ENCODE measurements at regions not wholly inside any gene's neighbourhood (a gene's known extent, or its start where the extent isn't known, plus 50 kb on each side); places are given as distances from the start of the nearest gene placed in this dataset.

DNA sequence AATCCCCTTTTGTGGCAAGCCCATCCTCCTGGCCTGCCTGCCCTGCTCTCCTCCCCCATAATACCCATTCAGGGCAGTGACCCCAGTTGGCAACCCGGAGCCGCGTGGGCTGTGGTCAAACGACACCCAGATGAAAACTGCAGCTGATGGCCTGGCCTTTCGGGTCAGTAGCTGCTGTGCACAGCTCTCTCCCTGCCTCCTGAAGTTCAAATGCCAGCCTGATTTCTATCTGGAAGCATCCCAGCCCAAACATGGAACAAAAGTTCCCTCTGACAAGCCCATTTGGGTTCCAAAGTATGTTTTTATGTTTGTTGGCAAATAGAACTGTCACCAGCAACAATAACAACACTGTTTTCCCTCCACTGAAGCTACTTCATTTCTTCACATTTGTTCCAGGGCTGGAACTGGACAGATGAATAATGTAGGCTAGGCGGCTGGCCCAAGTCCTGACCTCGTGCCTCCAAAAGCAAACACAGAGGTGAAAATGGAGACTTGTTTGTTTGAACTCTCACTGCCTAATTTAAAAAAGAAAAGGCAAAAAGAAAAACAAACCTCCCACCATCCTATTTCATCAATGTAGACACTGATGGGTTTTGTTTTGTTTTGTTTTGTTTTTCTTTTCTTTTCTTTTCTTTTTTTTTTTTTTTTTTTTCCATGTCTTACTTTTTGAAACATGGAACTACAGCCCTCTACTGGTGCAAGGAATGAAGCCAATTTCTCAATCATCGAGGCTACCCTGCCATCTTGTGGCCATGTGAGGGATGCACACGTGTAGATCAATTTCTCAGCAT, 179.0 kb downstream of the ADSS2 start:
- POLR2A ChIA-PET = no interaction called here
- intact Hi-C loops (cut with micrococcal nuclease; ENCODE audit: unreplicated experiment) (loop anchor here (1.0 to 10.0 kb wide), 6 partner anchors 27 to 928 kb away; no protein-coding TSS in a partner anchor), in situ Hi-C loops (cut with MboI) (loop anchor here (5.0 kb wide), 2 partner anchors 570 to 930 kb away; no protein-coding TSS in a partner anchor)
- ATAC-seq (peak; percentile 94), DNase-seq (ENCODE audit: low read depth, low spot score) (peak; percentile 69), FAIRE-seq (peak; percentile 97)
- RAD21 ChIA-PET (ENCODE audit: unreplicated experiment) = interaction anchor here (1.9 to 3.4 kb wide), 3 partner anchors 27 to 930 kb away, joined by 5 to 11 read pairs (median 6); no protein-coding TSS in a partner anchor
- H2AFZ ChIP-seq (ENCODE audit: control insufficient read depth, low read depth, low read length) = no peak overlapping the region
- CTCF ChIA-PET = interaction anchor here (0.6 to 2.8 kb wide), 10 partner anchors 12 to 929 kb away, joined by 3 to 20 read pairs (median 4); no protein-coding TSS in a partner anchor
- no peak overlapping the region for H3K9ac ChIP-seq (ENCODE audit: control insufficient read depth, insufficient read depth, low read length)
- no peaks in the 10 kb centered on the region for H4K20me1 ChIP-seq (ENCODE audit: control insufficient read depth, insufficient read depth)
- no TSS peak for BruUV-seq (replicated peaks)
- no peaks in the 10 kb centered on the region for H3K79me2 ChIP-seq (ENCODE audit: control insufficient read depth, insufficient read depth, low read length)
- no peaks in the 10 kb centered on the region for H3K27me3 ChIP-seq (replicated peaks in 1 of 2; ENCODE audit: control insufficient read depth in 2 of 2, insufficient read depth in 2 of 2, low read length in 1 of 2)
- SMC1A ChIA-PET (ENCODE audit: uncharacterized antibody, unreplicated experiment) = interaction anchor here (1.2 to 3.9 kb wide), 6 partner anchors 11 to 929 kb away, joined by 3 to 25 read pairs (median 7); no protein-coding TSS in a partner anchor
- no peaks in the 10 kb centered on the region for H3K9me3 ChIP-seq (replicated peaks; ENCODE audit: control insufficient read depth, insufficient read depth, low read length)
- H3K4me2 ChIP-seq (ENCODE audit: control insufficient read depth, insufficient read depth) = no peak overlapping the region
- no peak overlapping the region for H3K27ac ChIP-seq (ENCODE audit: control insufficient read depth, insufficient read depth)
- no peaks in the 10 kb centered on the region for H3K36me3 ChIP-seq (ENCODE audit: control insufficient read depth in 2 of 2, insufficient read depth in 2 of 2, low read length in 1 of 2)
- 64% methylated on average over 9 of the region's 9 CpGs for WGBS (ENCODE audit: insufficient coverage, insufficient replicate concordance, low lambda C conversion rate, missing lambda C conversion rate)
- no peaks in the 10 kb centered on the region for H3K4me1 ChIP-seq (ENCODE audit: control insufficient read depth, insufficient read depth, low read length)
- H3K4me3 ChIP-seq = no peak overlapping the region
- peak; percentile 46; the same call in 1 of the 2 replicates for TF ChIP-seq ATF3 (IDR thresholded peaks at IDR 0.05; ENCODE audit: borderline replicate concordance, extremely low read depth, low read depth, low read length)
- TF ChIP-seq SUZ12 (IDR thresholded peaks at IDR 0.05; ENCODE audit: unreplicated experiment) = no peak
- TF ChIP-seq POU2F2 (IDR thresholded peaks at IDR 0.05; ENCODE audit: borderline replicate concordance, low read depth, low read length) = peak; percentile 75; the same call in 1 of the 3 replicates
- TF ChIP-seq ZNF24 (IDR thresholded peaks at IDR 0.05) = no peak
- no peak for TF ChIP-seq ZNF274 (IDR thresholded peaks at IDR 0.05; ENCODE audit: insufficient read depth, insufficient read length)
- TF ChIP-seq, protein P1, sequence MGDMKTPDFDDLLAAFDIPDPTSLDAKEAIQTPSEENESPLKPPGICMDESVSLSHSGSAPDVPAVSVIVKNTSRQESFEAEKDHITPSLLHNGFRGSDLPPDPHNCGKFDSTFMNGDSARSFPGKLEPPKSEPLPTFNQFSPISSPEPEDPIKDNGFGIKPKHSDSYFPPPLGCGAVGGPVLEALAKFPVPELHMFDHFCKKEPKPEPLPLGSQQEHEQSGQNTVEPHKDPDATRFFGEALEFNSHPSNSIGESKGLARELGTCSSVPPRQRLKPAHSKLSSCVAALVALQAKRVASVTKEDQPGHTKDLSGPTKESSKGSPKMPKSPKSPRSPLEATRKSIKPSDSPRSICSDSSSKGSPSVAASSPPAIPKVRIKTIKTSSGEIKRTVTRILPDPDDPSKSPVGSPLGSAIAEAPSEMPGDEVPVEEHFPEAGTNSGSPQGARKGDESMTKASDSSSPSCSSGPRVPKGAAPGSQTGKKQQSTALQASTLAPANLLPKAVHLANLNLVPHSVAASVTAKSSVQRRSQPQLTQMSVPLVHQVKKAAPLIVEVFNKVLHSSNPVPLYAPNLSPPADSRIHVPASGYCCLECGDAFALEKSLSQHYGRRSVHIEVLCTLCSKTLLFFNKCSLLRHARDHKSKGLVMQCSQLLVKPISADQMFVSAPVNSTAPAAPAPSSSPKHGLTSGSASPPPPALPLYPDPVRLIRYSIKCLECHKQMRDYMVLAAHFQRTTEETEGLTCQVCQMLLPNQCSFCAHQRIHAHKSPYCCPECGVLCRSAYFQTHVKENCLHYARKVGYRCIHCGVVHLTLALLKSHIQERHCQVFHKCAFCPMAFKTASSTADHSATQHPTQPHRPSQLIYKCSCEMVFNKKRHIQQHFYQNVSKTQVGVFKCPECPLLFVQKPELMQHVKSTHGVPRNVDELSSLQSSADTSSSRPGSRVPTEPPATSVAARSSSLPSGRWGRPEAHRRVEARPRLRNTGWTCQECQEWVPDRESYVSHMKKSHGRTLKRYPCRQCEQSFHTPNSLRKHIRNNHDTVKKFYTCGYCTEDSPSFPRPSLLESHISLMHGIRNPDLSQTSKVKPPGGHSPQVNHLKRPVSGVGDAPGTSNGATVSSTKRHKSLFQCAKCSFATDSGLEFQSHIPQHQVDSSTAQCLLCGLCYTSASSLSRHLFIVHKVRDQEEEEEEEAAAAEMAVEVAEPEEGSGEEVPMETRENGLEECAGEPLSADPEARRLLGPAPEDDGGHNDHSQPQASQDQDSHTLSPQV (IDR thresholded peaks at IDR 0.05) = 0 out of 2 replicates have a peak, but pooled peaks have one; percentile 13
- peak; percentile 88 to 99 (median 99); a peak in 5 of 6 replicates for TF ChIP-seq CTCF (IDR thresholded peaks at IDR 0.05 in 2 of 3, conservative IDR thresholded peaks at IDR 0.05 in 1 of 3; ENCODE audit: control insufficient read depth in 2 of 3, extremely low read depth in 1 of 3, insufficient read depth in 1 of 3, low read depth in 3 of 3, low read length in 3 of 3)
- peak; percentile 74 for TF ChIP-seq YY1 (IDR thresholded peaks at IDR 0.05; ENCODE audit: low read depth, low read length)
- peak; percentile 92; the same call in 1 of the 2 replicates for TF ChIP-seq ZNF384 (IDR thresholded peaks at IDR 0.05; ENCODE audit: borderline replicate concordance, low read depth, low read length)
- peak; percentile 28; the same call in 1 of the 2 replicates for TF ChIP-seq SMARCA5 (IDR thresholded peaks at IDR 0.05)
- no peak for TF ChIP-seq ASH2L (IDR thresholded peaks at IDR 0.05; ENCODE audit: borderline replicate concordance, low read depth)
- TF ChIP-seq SMC3 (IDR thresholded peaks at IDR 0.05; ENCODE audit: borderline replicate concordance, low read length) = peak; percentile 99
- 0 out of 2 replicates have a peak, but pooled peaks have one; percentile 51 for TF ChIP-seq CREM (IDR thresholded peaks at IDR 0.05; ENCODE audit: low read depth)
- TF ChIP-seq, protein P2, sequence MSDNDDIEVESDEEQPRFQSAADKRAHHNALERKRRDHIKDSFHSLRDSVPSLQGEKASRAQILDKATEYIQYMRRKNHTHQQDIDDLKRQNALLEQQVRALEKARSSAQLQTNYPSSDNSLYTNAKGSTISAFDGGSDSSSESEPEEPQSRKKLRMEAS (IDR thresholded peaks at IDR 0.05; ENCODE audit: low read depth, low read length) = peak; percentile 69; the same call in 1 of the 2 replicates
- no peak for TF ChIP-seq YBX1 (IDR thresholded peaks at IDR 0.05)
- peak; percentile 100 for TF ChIP-seq RAD21 (IDR thresholded peaks at IDR 0.05; ENCODE audit: insufficient read depth, low read depth, low read length)
- 0 out of 2 replicates have a peak, but pooled peaks have one; percentile 34 for TF ChIP-seq NBN (IDR thresholded peaks at IDR 0.05)
